ENCODE measurements at regions not wholly inside any gene's neighbourhood (a gene's known extent, or its start where the extent isn't known, plus 50 kb on each side); places are given as distances from the start of the nearest gene placed in this dataset.

GRCh38 chr14:49999826-50000379, 107.0 kb downstream of the ARF6 start:
- DNase-seq = no peak

DNA sequence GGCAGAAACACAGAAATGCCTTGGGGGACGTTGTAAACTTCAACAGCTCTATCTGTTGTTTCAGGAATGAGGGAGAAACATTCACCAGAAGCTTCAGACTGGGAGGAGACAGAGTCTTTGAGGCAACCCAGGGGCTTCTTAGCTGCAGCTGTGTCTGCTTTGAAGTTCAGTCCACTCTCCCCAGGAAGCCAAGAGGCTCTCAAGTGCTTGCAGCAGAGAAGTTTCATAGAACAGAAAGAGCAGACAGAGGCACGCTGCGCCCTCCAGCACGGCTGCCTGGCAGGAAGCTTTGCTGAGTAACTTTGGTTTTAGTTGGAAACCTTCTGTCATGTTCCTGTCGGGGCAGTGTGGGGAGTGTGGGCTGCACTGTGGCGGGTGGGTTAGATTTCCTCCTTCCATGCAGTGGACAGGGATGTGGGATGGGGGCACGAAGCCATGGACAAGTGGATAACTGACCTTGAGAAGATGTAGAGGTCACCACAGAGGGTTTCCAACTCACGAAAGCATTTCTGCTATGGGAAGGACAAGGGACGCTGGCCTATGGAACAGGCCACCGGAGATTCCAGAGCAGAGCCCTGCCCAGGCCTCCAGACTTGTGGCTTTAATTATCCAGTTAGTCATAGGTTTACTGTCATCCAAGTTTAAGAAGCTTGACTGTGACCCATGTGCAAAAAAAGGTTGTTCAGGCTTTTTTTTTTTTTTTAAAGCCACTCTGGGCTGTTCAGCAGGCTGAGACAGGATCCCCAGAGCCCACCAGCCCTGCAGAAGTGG, 107.7 kb downstream of the ARF6 start:
- DNase-seq = peak; percentile 66 to 67

DNA sequence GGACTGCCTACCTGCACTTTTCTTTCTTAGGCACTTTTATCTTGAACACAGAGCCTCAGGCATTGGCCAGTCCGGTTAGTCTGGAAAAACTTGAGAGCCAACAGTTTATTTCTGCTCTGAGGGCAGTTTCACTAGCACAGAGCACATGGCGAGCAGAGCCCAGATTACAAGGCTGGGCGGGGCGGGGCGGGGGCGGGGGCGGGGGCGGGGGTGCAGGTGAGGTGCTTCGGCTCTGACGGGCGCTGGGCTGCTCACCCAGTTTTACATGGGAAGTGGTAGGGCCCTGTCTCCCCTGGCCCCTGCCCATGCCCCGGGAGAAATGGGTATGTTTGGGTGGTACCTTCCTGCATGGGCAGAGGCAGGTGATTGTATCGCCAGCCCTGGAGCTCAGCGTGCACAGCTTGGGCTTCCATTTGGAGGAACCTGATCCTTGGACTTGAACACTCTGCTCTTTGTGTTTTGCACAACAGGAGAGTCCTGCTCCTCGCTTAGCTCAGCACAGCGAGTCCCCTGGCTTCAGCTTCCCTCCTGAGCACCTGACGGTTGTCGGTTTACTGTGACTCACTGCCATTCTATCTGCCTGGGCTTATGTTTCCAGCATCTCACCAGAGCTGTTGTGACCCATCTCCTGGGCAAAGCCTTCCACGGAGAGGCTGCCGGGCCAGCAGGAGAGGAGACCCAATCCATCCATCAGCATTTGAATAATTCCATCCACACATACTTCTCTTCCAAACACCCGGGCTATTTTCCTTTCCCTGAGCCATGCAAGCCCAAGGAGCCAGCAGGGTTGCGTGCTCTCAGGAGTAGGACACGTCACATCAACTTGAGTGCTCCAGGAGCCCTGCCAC, 108.5 kb downstream of the ARF6 start:
- peak; percentile 61 for DNase-seq

DNA sequence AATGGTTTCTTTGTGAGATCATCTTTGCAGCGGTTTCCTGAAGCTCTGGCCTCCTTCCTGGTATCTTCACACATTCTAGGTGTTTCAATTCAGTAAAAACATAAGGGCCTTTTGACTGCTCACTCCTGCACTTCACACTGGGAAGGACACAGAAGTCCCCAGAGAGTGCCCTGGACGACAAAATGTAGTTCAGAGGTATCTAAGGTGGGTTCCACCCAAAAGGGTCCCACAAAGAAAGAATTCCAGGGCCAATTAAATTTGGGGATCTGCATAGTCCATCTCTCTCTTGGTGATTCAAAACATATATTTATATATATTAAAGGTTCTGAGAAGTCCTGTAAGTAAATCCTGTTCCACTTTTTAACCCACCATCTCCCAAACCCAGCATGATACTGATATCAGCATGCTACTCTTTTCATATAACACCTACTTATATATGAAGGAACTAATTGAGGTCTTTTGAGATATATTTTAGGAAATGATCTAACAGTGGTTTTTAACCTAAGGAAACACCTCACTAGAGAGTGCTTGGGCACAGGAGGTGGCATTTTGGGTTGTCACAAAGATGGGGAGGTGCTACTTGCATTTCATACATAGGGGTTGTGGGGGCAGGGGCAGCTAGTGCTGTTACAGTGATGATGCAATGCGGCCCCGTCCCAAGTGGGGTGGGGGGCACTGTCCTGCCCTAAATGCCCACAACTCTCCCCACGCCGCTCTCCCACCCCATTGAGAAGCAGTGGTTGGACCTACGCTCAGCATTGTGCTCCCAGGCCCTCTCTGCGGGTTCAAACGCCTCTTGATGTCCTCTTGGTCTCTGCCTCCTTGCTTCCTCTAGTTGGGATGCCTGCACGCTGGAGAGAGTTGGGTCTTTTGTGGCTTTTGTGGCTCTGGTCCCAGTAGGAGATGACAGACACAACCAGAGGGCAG, 109.4 kb downstream of the ARF6 start:
- peak; percentile 41 to 49 for DNase-seq

DNA sequence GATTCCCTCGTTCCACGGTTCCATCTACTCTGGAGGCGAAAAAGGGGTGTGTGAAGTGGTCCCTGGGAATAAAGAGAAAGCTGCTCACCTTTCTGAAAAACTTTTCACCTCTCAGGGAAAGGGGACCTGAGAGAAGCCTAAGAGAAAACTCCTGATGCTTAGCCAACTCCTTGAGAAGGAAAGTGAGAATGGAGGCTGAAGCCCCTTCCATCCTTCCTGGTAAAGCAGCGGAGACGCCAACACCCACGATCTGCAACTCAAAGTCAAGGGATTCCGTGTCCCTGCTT, 110.0 kb downstream of the ARF6 start:
- no peak for DNase-seq

DNA sequence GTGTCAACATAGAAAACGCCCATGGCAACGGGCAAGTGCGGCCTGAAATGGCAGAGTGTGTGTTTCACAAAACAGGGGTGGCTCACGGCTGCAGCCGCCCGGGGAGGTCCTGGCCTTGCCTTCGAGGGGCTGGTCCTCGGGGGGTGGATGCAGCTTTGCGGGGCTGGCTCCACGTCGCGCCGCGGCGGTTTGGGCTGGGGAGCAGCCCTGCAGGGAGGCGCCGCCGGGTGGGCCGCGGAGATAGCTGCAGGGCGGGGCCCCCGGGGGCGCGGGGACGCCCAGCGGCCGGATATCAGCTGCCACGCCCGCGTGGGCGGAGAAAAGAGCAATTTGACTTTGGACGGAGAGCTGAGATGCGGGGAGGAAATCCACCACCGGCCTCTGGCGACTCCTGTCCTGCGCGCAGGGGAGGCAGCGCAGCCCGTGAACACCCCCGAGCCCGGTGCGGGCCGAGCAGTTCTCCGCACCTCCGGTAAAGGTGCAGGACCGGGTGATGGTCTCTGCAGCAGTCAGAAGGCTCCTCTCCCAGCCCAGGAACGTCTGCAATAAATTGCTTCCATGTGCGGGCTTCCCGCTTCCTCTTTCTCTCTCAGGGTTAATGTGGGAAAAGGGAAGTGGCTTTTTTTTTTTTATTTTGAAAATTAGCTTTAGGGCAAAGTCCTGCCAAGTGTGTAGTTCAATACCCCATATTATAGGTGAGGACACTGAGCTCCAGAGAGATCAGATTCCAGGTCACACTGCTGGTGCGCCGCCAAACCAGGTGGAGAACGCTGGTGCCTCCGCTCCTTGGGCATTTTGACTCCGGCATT, 110.5 kb downstream of the ARF6 start:
- peak; percentile 75 to 79 for DNase-seq

GRCh38 chr14:50006141-50006540, 110.2 kb downstream of the VCPKMT start:
- DNase-seq = no peak

GRCh38 chr14:50007123-50007903, 109.1 kb downstream of the VCPKMT start:
- DNase-seq = no peak

DNA sequence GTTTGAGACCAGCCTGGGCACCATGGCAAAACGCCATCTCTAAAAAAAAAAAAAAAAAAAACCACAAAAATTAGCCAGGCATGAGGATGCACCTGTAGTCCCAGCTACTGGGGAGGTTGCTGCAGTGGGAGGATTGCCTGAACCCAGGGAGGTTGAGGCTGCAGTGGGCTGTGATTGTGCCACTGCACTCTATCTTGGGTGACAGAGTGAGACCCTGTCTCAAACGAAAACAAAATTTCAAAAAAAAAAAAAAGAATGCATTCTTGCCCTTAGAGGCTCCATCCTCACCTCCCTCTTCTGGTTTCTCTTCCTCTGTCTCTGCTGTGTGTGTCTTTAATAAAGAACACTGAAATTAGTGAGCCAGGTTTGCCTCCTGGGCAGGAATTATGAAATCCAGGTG, 107.8 kb downstream of the VCPKMT start:
- no peak for DNase-seq

DNA sequence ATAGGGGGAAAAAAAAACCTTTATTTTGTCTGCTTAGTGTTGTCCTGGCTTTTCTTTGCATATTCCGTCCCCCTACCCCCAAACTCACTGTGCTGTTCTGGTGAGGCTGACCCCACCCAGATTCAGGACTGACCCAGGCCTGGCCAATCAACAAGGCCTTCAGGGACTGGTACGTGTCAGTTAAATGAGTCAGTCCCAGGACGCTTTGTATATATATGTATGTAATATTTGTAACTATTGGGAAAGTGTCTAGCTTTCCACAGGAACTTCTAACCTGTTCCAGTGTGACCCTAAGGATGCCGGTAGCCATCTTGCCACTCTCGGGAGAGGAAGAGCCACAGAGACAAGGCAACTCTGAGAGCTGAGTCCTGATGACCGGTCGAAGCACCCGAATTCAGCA, 107.4 kb downstream of the VCPKMT start:
- DNase-seq = no peak

DNA sequence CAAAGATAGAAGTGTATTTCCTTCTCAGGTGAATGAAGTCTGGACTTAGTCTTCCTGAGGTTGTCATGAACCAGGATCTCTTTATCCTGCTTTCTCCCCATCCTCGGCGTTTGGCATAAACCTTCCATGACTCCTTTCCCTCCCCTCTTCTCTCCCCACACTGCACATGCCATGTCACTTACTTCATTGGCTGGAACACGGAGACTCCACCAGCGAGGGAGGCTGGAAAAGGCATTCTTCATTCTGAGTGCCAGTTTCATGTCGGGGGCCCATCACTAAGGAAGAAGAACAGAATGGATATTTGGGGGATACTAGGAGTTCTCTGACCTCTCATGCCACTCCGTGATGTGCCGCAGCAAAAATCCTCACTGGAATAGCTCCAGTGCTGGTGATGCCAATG, 105.6 kb downstream of the VCPKMT start:
- no peak for DNase-seq

DNA sequence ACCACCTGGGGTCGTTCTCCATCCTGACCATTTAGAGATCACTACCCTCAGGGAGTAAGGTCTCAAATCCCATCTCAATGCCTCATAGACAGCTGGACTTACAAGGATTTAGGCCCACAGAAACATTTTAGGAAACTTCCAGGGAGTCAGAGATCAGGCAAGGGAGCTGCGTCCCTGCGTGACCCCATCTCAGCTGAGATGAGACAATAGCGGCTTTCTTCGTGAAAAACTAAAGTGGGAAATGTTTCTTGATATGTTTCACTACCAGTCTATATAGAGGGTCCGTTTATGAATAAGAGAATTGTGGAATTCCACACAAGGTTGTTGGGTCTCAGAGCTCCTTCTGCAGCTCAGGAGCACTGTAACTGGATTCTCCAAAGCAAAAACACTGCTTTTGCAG, 105.1 kb downstream of the VCPKMT start:
- DNase-seq = no peak

GRCh38 chr14:50012644-50013043, 103.7 kb downstream of the VCPKMT start:
- DNase-seq = no peak

- DNase-seq = no peak
Measured at GRCh38 chr14:50013198-50013918, 103.0 kb downstream of the VCPKMT start.

DNA sequence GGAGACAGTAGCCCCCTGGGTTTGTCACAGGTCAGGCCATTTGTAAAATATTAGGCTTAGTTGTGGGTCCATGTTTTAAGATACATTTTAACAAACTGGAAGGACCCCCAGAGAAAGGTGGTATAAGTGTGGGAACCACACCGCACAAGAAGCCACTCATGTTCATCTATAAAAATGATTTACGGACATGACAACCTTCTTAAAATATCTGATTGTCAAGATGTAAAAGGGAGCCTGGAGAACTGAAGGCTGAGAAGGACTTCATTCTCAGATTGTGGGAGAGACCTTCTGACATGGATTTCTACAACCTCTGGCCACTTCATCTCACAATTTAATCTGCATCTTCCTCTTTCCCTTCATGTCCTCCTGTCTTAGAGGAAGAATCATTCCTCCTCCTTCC, 102.4 kb downstream of the VCPKMT start:
- DNase-seq = no peak

GRCh38 chr14:50014809-50015430, 101.5 kb downstream of the VCPKMT start:
- no peak for DNase-seq

DNA sequence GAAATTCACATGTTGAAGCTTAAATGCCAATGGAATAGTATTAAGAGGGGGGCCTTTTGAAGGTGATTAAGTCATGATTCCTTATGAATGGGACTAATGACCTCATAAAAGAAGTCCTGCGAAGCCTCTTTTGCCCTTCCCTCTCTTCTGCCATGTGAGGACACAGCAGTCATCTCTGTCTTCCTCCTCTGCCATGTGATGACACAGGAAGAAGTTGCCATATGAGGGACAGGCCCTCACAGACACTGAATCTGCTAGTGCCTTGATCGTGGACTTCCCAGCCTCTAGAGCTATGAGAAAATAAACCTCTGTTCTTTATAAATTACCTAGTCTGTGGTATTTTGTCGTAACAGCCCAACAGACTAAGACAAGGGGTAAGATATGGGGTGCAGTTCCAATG, 100.7 kb downstream of the VCPKMT start:
- DNase-seq = no peak

GRCh38 chr14:50018201-50018932, 98.0 kb downstream of the VCPKMT start:
- DNase-seq = no peak

GRCh38 chr14:50018933-50019210, 97.5 kb downstream of the VCPKMT start:
- DNase-seq = no peak

DNA sequence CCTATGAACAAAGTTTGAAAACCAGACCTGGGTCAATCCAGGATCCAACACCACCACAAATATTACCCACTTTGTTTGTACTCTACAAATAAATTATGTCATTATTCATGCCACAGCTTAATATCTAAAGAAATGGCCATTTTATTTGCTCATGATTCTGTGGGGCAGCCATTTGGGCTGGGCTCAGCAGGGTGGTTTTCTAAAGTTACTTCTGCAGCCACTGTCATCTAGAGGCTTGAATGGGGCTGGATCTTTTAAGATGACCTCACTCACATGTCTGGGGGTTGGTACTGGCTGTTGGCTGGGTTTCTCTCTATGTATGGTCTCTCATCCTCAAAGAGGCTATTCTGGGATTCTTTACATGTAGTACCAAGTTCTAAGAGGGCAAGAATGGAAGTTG, 96.2 kb downstream of the VCPKMT start:
- no peak for DNase-seq
